ENCODE measurements at regions not wholly inside any gene's neighbourhood (a gene's known extent, or its start where the extent isn't known, plus 50 kb on each side); places are given as distances from the start of the nearest gene placed in this dataset.

DNA sequence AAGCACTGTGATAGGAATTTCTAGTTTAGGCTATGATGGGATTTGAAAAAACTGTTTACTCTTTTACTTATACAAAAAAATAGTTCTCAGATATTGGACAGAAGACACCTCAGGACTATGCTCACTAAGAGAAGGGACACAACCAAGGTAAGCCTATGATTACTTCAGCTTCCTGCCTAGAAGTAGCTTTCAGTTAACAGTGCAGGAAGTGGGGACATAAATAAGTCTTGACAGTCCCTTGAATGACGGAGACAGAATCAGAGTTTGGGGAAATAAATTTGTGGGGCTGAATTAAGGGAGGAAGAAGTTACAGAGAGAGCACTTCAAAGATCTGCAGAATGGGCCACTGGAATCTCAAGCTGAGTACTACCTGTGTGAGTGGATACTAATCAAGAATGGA is 53.8 kb upstream of the OLFM3 start:
- no peak for DNase-seq

DNA sequence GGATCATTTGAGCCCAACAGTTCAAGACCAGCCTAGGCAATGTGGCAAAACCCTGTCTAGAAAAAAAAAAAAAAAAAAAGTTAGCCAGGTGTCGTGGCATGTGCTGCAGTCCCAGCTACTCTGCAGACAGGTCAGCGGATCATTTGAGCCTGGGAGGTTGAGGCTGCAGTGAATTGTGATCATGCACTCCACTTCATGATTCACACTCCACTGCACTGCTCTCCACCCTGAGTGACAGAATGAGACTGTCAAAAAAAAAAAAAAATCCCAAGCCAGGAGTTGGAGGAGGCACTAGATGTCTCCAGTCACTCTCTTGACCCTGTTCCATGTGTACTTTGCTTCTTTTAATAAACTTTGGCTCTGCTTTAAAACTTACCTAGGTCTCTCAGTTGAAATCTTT is 51.0 kb upstream of the OLFM3 start:
- DNase-seq, result no peak

Measured in islet precursor cell (in vitro differentiated cells).